HG03097 (cell line): ENCODE measurements at regions not wholly inside any gene's neighbourhood (a gene's known extent, or its start where the extent isn't known, plus 50 kb on each side); places are given as distances from the start of the nearest gene placed in this dataset.
"Not testable (repeated sequence)": the region's sequence is repeated elsewhere in the genome, so short reads cannot be mapped to it uniquely, and the experiment has no call there.

Source experiments
- ATAC-seq: cut with Tn5 transposase; IDR thresholded peaks from one replicate; pipeline ENCODE4 v1.9.1; 2021; ENCODE audit not compliant: unreplicated experiment, low FRiP score

DNA sequence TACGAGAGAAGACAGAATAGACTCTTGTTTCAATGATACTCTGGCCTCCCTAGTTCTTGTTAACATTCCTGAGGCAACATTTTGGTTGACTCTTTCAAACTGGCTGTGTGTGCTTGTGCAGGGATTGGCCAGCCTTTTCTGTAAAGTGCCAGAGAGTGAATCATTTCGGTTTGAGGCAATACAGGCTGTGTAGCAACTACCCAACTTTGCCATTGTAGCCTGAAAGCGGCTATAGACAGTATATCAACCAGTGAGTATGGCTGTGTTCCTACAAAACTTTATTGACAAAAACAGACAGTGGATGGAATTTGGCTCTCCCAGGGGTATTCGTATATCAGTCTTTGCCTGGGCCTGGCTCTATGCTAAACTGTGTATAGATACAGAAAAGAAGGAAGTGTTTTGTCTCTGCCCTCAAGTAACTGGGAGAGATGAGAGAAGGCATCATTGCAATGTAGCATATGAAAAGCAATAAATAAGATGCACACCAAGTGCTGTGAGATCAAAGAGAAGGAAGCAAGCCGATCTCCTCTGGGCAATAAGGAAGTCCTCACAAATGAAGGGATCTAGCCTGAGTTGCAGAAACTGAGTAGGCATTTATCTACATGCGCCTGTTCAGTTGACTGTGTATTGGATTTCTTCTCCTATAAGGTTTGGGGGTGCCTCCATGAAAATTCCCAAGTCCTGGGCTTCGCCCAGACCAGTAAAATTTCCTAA, 568.0 kb upstream of the KLF4 start:
- no peak for ATAC-seq

DNA sequence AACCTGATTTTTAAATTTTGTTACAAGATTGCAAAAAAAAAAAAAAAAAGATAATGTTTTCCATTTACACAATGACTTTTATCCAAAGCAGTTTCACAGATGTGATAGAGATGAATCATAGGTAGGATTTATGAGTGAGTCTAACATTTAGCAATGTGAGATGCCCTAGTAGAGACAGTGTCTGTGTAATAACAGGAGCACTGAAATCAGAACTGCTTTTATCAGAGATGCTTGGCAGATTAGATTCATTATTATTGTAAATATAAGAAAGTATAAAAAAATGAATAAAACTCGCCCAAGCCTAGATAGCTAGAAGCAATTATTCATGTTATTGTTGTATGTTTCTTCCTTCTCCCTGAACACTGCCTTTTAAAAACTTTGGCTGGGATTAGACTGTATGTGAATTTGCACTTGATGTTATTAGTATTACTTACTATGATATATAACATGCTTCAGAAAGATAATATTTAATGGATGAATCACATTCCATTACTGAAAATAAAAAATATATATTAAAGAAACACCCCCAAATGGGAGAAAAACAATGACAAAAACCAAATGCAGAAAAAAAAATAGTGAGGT, 567.3 kb upstream of the KLF4 start:
- no peak for ATAC-seq

DNA sequence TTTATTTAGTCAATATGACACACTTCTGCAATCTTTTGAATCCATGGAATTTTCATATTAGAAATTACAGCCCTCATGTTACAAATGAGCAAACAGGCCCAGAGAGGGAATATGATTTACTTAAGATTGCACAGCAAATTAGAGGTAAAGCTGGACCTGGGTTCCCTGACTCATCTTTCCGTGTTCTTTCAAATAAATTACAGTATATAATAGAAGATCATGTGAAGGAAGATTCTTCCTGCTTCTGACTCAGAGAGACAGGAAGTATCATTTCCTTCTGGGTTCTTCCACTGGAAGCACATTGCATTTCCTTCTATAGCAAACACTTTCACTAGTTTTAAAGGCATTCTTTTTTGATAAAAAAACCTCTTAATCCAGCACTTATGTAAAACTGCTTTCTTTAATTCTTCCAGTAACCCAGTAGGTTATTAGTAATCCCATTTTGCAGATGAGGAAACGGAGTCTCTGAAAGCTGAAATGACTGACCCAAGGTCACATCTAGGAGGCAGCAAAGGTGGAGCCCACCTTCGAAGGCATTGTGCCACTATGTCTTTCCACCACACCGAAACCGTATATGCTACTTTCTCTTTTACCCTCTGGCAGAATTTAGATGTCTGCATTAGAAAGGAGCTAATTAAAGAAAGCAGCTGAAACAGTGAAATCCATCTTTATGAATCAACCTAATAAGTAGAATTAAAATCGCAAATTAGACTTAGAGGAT, 566.7 kb upstream of the KLF4 start:
- no peak for ATAC-seq

DNA sequence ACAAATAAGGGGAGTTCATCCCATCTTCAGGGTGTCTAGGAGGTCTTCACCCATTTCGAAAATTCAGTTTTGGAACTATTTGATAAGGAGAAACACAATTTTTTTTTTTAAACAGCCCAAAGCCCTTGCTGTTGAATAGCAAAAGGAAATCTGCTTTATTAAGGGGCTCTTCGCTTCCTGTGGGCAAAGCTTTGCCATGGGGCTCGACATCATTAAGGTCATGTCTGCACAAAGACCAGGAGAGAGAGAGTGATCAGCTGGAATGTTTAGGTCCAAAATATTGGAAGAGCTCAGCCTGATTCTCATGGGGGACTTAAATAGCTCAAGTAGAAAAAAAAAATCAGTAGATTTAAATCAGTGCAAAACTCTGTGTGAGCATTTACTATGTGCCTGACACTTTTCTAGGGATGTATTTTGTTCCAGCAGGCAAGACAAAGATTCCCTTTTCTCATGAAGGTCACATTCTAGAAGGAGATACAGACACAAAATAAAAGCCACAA, 564.6 kb upstream of the KLF4 start:
- ATAC-seq: no peak

DNA sequence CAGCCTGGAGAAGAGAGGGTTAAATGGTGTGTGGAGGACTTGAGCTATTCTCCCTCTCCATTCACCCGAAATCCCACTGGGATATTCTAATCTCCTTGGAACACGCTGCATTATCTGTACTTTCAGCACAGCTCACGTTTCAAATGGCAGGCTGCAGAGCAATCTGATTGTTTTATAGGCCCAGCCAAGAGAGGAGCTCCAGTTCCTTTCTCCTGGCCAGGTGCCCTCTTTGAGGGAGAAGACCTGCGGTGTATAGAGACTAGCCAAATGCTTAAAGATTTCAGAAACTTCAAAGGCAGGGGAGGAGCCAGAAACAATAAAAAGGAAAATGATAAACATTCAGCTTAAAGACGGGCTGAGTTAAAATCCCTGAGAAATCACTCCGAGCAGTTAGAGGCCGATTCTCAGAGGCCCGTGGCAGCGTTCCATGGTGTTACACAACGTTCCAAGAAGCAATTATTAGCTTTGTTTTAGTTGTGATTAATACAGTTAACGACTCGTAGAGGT, 564.0 kb upstream of the KLF4 start:
- ATAC-seq: no peak

DNA sequence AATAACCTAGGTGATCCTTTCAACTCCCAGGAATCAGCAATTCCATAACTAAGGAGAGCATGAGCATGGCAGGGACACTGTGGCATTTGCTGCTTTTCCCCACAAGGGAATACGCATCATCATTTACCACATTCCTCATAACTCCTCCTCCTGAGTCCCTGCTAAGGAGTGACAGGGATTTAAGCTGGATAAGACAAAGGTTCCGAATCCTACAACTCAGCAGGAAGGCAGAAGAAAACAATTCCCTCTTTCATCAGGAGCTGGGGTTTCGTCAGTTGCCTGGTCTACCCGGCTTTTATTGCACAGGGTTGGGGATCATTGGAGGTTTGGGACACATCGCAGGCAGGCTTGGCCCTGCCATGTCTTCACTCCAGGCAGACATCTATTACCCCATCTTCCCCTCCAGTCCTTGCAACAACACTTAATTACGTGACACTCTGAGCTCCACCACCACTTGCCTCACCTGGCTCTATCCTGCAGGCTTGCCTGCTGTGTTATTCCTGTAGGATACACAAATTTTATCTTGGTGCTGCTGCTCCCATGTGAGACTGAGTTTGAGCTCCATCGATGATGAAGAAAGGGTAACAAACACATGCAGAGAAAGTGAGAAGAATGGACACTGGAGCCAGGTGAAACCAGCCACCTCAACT, 563.0 kb upstream of the KLF4 start:
- no peak for ATAC-seq

DNA sequence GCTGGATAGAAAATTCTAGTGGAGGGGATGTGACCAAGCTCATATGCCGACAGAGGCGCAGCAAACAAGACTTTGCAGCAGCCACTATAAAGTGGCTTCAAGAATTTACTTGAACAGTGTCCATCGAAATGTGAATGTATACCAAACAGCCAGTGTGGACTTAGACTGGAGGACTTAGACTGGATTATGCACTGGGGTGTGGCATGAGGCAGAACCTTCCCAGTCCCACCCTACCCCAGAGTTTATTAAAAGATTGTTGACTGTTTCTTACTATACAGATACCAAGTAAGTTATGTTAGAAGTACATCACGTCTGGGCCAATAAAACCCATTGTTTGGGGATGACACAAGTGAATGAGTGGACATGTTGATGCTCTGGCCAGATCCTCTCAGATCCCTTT, 561.3 kb upstream of the KLF4 start:
- ATAC-seq: no peak

DNA sequence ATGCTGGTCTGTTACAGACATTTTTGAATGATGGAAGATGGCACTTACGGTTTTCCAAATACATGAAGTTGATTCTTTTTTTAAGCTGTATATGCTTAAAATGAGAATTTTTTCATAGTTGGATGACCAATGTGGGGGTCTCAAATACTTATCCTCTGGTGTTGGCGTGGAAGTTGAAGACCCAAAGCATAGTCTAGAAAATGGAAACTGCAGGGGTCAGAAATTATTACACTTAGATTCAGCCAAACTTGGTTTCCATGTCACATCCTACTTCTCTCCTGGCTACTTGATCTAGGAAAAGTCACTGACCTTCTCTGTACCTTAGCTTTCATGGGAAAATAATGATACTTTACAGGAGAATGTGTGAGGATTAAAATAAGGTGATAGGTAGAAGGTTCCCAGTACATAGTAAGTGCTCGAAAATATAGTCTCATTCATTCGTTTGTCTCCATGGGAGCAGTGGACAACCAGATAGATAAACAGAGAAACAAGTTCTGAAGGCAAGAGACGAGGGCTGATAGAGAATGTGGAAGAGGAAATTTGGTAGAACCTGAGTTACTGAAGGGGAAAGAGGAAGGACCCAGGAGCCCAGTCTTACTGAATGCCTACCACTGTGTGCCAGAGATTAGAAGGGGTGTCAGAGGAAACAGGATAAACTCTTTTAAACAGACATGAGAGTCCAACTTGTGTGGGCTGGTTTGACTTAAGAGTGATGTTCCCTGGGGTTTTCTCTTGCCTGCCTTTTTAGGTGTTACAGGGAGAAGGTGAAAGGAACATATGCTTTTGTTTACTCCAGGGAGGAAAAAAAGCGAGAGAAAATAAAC, 560.3 kb upstream of the KLF4 start:
- ATAC-seq: no peak

DNA sequence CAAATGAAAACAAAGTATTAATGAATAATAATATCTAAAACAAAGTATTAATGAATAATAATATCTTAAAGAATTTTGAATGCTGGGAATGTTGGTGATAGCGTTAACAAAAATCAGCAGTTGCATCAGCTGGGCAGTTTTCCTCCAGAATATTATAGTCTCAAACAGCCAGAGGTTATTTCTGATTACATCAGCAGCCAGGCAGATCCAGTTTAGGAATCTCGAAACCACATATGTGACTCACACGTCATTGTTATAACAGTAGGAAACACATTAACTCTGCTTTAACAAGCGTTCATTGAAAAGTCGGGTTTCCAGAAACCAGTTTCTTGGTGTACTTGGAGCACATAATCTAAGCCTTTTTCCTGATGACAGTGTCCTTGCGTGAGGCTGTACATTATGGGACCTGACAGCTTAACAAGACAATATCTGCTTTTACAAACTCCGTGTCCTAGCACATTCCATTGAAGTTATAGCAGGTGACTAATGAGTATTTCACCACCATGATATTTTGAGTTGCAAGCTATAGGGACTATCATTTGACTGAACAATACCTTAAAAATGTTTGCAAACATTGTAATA, 559.5 kb upstream of the KLF4 start:
- ATAC-seq: no peak

DNA sequence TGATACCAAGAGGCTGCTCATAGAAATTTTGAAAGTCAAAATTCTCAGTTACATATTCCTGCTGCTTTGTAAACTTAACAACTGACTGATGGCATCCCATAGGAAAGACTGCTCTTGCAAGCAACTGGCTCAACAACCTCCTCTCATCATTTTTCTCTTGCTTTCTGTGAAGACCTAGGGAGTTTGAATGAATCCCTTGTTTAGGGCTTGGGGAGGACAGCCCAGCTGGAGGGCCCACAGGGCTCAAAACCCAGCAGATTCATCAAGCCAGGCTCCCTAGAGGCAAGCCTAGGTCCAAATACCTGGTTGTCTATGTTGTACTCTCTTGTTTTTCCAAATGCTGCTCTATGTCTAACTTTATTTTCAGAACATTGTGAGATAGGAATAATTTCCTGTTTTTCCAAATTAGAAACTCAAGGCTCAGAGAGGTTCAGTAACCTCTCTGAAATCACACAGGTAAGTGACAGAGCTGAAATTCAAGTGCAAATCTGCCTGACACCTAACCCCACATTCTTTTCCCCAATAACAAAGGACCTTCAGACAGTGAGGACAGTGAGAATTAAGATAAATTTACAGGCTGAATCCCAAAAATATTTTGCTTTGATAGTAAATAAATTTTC, 558.9 kb upstream of the KLF4 start:
- no peak for ATAC-seq

DNA sequence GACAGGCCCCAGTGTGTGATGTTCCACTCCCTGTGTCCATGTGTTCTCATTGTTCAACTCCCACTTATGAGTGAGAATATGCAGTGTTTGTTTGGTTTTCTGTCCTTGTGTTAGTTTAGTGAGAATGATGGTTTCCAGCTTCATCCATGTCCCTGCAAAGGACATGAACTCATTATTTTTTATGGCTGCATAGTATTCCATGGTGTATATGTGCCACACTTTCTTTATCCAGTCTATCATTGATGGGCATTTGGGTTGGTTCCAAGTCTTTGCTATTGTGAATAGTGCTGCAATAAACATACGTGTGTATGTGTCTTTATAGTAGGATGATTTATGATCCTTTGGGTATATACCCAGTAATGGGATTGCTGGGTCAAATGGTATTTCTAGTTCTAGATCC, 558.2 kb upstream of the KLF4 start:
- ATAC-seq: not testable (repeated sequence)

DNA sequence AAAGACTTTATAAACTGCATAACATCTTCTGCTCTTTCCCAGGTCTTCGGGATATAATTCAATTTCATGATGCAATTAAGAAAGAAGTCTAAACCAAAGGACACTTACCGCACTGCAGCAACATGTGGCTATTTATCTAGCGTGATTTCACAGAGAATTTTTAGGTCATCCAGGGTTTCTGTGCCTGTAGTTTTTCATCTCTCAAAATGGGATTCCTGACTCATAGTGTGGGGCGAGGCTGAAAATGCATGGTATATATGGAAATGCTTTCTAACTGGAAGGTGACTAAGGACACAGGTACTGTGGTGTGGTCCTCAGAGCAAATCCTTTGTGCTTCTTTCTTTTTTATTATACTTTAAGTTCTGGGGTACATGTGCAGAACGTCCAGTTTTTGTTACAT, 557.7 kb upstream of the KLF4 start:
- ATAC-seq: no peak

DNA sequence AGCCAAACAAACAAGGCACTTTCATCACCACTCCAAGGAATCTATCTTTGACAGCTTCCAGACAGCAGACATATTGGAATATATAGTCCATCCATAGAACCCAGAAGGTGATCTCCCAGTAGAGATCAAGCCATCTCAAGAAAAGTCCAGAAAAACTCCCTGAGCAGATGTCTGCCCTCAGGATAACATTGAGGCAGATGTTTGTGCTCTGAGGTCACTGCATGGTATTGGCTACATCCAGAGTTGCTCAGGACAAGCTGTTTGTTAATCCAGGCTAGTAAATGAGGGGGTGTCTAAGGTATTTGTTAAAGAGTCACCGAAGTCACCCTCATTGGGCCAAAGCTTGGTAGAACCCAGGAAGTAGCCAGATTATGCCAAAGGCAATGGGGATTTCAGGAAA, 556.3 kb upstream of the KLF4 start:
- no peak for ATAC-seq

DNA sequence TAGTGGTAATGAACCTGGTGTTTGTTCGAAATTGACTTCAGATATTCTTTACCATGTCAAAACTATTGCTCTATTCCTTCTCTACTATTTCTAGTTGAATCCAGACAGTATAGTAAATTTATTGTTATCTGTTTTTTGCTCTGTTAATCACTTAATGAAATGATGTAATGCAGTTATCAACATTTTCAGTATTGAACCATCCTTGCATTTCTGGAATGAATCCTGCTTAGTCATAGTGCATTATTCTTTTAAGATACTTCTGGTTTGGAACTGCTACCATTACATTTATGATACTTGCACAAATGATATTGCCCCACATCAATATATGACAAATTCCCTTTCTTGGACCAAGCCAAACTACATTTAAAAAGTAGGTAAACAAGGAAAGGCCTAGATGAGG, 554.0 kb upstream of the KLF4 start:
- ATAC-seq: no peak

DNA sequence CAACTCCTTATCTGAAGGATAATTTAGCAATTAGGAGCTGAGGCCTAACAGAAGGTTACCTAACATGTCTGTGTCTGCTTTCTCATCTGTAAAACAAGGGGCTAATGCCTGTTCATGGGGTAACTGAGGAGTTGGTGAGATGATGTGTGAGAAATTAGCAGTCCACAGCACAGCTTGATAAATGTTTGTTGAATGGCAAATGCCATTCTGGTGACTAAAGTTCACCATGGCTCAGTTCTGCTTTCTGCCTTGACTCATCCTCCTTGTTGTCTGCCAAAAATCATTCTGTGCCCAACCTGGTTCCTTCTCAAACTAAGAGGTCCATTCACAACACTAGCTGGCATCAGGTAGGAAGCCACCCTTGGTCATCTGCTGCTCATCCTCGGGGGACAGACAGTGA, 552.0 kb upstream of the KLF4 start:
- no peak for ATAC-seq

DNA sequence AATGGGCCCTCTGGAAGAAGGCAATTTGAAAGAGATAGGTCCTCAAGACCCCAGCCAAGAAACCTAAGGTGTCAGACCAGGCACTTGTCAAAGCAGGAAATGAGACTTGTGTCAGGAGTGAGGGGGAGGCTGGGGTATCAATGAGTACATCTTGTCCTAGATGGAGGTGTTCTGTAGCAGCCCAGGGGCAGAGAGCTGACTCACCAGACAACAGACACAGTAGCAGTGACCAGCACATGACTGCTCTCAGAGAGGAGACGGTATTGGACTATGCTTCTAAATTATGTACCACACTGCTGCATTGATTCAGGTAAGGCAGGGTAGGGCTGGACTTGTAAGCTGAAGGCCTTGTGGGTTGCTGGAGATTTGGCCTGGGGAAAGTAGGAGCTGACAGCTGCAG, 551.2 kb upstream of the KLF4 start:
- ATAC-seq: no peak

DNA sequence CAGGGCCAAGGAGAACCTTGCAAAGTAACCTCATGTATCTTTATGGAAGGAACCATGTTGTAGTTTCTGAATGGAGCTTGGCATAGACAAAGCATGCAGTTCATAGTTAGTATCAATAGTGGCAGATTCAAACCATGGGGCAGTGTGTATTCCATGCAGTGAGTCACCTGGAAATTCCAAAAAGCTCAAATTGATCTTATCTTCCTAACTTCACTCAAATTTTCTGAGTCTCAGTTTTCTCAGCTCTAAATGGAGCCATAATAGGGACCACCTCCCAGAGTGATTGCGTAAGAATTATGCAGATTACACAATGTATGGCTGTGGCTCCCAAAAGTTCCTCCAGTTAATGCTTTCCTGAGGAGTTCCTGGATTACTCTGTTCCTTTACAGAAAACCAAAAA, 549.9 kb upstream of the KLF4 start:
- ATAC-seq: no peak

DNA sequence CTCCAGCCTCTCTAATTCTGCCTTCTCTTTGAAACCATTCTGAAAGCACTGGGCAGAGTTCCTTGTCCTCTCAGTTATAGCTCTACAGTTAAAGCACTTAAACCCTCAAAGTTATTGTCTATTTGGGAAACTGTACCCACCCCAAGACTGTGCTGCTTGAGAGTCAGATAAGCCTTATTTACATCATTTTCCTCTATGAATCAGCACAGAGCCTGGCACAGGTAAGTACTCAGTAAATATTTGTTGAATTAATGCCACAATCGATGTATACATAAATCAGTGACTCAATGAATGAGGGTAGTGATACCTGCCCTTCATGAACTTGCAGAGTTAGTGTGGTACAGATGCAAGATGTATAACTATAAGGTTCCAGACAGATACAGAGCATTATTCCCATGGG, 549.4 kb upstream of the KLF4 start:
- no peak for ATAC-seq

DNA sequence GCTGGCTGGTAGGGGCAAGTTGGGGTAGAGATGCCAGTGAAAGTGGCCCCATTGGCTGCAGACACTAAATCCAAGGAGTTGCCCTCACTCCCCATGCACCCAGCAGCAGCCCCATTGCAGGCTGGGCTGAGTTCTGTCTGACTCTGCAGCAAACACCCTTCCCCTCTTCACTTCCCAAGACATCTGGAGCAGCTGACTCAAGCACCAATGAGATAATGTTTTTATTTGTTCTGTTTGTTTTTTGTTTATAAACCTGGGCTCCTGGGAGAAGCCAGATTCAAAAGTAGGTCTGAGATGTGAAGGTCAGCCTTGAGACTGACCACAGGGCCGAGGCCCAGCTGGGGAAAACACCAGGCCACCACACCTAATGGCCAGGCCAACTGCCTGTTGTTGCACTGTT, 545.9 kb upstream of the KLF4 start:
- no peak for ATAC-seq
